OCI-M1 (cell line): ENCODE measurements at regions not wholly inside any gene's neighbourhood (a gene's known extent, or its start where the extent isn't known, plus 50 kb on each side); places are given as distances from the start of the nearest gene placed in this dataset.

Experiments
- DNase-seq: peaks from one replicate; lab custom pipeline; 2025; lab: John Stamatoyannopoulos, UW

GRCh38 chr18:40962784-40963183 is 992.2 kb upstream of the PIK3C3 start:
- DNase-seq: no peak

- DNase-seq: peak; percentile 16
Observed at GRCh38 chr18:40957533-40958070, 997.4 kb upstream of the PIK3C3 start.

GRCh38 chr18:40956213-40956612 is 998.8 kb upstream of the PIK3C3 start:
- DNase-seq: no peak

GRCh38 chr18:40955351-40955750 is 999.7 kb upstream of the PIK3C3 start:
- no peak for DNase-seq

- DNase-seq: no peak
Observed at GRCh38 chr18:40949114-40949950, 1005.7 kb upstream of the PIK3C3 start.

- DNase-seq: no peak
Observed at GRCh38 chr18:40944576-40944975, 1010.5 kb upstream of the PIK3C3 start.

- no peak for DNase-seq
Observed at GRCh38 chr18:40939656-40940515, 1015.1 kb upstream of the PIK3C3 start.

GRCh38 chr18:40938615-40939014 is 1016.4 kb upstream of the PIK3C3 start:
- DNase-seq: no peak

GRCh38 chr18:40937386-40937785 is 1017.6 kb upstream of the PIK3C3 start:
- no peak for DNase-seq

GRCh38 chr18:40935423-40935822 is 1019.6 kb upstream of the PIK3C3 start:
- DNase-seq: peak; percentile 80

- no peak for DNase-seq
Observed at GRCh38 chr18:40932862-40933261, 1022.2 kb upstream of the PIK3C3 start.

- no peak for DNase-seq
Observed at GRCh38 chr18:40930211-40930882, 1024.7 kb upstream of the PIK3C3 start.

- no peak for DNase-seq
Observed at GRCh38 chr18:40929399-40929798, 1025.6 kb upstream of the PIK3C3 start.

GRCh38 chr18:40926679-40927078 is 1028.4 kb upstream of the PIK3C3 start:
- no peak for DNase-seq

GRCh38 chr18:40925071-40925541 is 1029.9 kb upstream of the PIK3C3 start:
- no peak for DNase-seq

- DNase-seq: no peak
Observed at GRCh38 chr18:40921845-40922629, 1033.0 kb upstream of the PIK3C3 start.

- no peak for DNase-seq
Observed at GRCh38 chr18:40917056-40917455, 1038.0 kb upstream of the PIK3C3 start.

GRCh38 chr18:40915724-40916123 is 1039.3 kb upstream of the PIK3C3 start:
- DNase-seq: no peak

GRCh38 chr18:40911582-40912254 is 1043.3 kb upstream of the PIK3C3 start:
- peak; percentile 80 for DNase-seq

- no peak for DNase-seq
Observed at GRCh38 chr18:40911041-40911440, 1044.0 kb upstream of the PIK3C3 start.

- DNase-seq: peak; percentile 32
Observed at GRCh38 chr18:40907842-40908241, 1047.2 kb upstream of the PIK3C3 start.
